HG03439 (cell line): ENCODE measurements at regions not wholly inside any gene's neighbourhood (a gene's known extent, or its start where the extent isn't known, plus 50 kb on each side); places are given as distances from the start of the nearest gene placed in this dataset.

ENCODE experiments used
- ATAC-seq: cut with Tn5 transposase; IDR thresholded peaks from one replicate; pipeline ENCODE4 v1.9.1; 2021; ENCODE audit warnings: mild to moderate bottlenecking, moderate library complexity; ENCODE audit not compliant: unreplicated experiment

DNA sequence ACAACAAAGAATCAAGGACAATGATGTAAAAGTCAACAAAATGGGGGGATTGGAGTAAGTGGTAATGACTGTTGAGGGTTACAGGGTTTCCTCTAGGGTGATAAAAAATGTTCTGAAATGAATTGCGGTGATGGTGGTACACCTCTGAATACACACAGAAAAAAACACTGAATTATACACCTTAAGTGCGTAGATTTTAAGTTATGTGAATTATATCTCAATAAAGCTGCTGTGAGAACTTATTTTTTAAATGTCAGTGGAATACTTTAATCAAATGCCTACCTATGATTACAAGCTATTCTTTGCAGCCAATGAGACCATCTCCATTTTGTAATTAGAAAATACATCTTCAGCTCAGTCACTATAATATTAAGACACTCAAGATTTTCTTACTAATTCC lies 53.5 kb downstream of the ZNF608 start:
- ATAC-seq, result no peak

DNA sequence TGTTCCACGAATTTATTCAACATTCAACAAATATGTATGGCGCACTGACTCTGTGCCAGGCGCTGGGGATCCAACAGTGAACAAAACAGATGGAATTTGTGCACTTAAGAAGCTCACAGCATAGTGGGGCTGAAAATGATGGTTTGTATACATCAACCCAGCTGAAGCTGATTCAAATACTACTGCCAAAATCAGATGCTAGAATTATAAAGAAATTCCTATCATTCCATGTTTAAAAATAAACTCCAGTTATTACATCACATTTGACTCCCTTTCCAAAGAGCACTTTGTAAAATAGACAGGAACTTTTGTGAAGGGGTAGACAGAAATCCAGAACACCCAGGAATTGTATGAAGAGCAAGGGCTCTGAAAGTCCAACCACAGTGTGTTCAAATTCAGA lies 54.1 kb downstream of the ZNF608 start:
- no peak for ATAC-seq

DNA sequence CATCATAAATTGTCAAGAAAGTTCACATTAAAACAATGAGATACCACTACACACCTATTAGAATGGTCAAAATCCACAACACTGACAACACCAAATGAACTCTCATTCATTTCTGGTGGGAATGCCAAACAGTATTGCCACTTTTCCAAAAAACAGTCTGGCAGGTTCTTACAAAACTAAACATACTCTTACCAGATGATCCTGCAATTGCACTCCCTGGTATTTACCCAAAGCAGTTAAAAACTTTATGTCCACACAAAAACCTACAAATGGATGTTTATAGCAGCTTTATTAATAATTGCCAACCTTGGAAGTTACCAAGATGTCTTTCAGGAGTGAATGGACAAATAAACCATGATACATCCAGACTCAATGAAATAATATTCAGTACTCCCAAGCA lies 56.8 kb downstream of the ZNF608 start:
- no peak for ATAC-seq

DNA sequence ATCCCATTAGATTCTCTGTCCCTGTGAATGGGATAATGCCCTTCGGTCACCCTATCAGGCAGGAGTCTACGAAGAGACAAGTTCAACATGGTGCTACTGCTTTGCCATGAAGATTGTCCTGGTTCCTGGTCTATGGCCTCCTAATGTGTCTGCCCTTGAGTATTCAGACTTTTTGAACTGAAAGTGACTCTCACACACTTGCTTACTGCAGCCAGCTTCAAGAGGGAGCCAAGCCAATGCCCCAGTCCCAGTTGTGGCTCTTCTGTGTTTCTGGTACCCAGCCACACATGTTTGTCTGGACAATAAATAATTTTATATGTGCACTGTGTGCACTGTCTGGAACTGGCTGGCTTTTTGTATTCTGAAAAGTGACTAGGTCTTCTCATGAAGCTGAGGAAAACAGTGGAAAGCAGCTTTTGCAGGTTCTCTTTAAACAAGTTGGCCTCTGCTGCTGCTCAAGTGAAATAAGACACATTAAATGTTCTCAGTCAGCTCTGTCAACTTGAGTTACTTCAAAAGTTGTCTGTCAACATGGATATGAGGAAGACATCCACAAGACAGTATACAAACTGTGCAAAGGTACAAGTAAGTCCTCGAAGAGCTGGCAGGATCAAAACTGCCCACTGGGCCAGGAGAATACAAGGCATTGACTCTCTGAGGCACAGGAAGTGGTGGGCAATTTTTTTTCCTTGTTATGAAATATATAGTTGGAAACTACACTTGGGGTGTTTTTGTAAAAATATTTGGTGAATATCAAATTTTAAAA lies 60.0 kb downstream of the ZNF608 start:
- ATAC-seq, result no peak

DNA sequence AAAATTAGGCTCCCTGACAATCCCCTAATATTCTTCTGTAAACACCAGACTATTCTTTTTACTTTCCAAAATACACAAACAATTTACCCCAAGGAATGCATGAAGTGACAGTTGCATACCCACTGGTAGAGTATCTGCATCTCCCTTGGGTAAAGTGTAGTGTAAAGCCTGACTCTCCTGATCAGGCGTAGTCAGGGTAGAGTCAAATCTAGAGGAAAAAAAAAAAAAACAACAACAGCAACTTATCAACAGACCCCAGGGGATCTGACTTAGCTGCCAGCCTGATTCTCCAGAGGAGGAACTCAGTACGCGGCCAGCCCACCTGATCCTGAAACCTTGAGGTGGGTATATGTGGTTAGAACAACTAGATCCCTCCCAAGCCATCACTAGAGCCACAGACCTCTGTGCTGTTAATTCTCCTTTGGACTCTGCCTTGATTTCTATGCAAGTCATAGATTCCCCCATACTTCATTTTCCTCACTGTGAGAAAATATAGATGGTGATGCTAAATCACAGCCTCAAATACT lies 61.0 kb downstream of the ZNF608 start:
- ATAC-seq, result no peak

DNA sequence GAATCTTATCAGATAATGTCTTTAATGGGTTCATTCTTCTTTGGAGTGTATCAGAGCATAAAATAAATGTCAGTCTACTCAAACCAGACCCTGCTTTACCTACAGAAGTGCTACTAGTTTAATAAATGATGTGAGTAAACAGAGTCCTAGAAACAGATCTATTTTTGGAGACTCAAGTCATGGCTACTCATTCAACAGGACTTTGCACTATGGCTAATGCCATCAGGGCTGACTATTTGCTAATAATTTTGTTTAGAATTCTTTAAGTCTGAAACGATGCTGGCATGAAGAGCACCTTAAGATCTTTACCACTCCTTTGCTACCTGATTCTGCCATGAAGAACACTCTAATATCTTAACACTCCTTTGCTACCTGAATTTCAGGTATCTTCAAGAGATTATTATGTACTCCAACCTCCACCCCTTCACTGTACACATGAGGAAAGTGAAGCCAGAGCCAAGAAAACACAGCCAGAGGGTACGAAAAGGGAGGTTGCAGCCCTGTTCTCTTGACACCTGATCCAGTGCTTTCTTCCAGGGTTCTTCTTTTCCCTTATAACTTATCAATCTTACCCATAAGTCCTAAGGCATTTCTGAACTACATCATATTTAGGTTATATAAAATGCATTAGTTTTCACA lies 62.4 kb downstream of the ZNF608 start:
- no peak for ATAC-seq

DNA sequence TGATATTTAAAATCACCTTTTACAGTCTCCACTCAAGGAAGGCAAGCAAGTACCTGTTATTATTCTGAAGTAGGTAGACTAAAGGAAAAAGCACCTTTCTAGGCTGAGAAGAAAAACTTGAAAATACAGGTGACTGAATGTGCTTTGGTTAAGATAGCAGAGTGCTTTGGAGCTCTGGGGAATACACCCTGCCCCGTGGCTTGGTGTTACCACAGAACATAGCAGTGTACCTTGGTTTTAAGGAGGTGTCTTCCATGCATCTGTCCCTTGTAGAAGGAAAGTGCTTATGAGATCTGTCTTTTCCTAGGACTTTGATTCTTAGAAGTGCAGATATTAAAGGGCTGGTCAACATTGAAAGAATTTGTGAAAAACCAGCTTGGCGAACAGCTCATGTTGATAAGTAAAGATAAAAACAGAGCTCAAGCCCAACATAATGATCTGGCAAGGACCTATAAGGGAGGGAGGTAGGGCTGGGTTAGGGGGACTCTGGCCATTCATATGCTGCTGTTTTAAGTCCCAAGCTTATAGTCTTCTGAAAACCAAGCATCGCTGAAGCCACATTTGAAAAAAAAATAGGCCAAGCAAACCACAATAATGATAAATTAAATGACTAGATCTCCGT lies 66.8 kb downstream of the ZNF608 start:
- no peak for ATAC-seq

DNA sequence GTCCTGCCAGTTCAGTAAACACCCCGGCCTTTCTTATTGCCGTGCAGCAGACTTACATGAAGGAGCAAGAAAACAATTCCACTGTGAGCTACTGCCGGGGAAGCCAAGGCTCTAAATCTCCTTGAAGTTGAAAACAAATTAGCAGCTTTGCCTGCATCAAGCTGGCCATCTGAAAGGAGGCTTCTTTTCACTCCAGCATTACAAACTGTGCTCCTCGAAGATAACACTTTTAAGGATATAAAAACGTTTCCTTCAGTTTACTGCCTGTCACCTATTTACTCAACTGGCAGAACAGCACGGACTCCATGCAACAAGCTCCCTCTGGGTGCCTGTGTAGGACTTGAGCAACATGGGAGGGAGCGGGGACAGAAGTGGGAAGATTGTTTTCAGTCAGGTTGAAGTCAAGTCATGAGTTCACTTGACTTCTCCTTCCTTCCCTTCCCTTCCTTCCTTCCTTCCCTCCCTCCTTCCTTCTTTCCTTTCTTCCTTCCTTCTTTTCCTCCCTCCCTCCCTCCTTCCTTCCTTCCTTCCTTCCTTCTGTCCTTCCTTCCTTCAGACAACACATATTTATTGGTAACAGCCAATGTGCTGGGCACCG lies 67.4 kb downstream of the ZNF608 start:
- ATAC-seq, result no peak

DNA sequence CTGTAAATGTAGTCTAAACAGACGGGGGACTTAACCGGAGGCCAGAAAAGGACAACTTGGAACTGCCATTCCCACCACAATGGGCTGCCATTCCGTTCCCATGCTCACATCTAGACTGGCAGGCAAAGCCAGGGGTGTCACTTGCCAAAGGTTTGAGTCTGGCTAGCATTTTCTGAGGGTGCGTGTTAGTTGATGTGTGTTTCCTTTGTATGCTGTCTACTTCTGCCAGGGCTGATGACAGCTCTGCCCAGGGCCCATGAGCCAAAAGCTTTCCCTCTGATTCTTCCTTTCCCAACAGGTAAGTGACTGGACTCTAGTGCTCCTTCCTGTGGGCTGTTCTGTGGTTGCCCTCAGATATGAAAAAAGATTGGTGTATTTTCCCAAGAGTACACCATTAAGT lies 68.0 kb downstream of the ZNF608 start:
- ATAC-seq, result no peak

DNA sequence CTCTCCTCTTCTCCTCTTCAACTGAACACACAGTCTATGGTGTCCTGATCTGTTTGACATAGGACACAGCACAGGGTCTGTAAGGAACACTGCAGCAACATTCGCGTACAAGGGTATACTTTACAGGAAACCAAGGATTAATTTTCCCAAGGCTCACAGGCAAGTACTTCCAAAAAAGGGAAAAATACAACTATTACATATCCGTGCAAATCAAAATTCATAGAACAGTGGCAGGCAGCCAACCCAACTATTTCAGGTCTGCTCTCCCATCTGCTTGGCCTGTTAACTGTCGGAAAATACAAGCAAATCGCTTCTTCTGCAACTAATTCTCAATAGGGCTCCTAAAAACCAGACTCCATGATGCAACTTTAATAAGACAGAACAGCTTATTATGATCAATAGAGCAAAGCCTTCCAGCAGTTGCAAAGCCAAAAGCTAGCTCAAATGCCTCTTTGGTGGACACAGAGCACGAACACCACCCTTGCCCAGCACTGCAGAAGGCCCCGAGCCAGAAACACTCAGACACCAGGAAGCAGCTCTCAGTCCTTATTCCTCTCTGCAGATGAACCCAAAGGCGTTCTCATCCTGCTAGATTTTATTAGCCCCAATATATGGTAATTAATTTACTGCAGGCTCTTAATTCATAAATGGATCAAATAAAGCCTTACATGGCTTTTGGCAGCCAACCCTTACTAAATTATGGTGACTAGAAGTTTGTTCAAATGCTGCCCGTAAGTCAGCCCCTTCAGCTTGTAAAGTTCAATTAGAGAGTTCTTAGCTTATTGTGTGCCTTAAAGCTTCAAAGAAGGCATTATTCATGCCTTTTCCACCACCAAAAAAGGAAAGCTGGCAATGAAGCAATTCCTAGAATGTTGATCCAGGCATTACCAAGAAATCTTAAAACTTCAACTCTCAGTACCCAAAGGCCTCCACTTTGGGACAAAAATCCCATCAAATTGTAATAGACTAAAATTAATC lies 68.8 kb downstream of the ZNF608 start:
- no peak for ATAC-seq

DNA sequence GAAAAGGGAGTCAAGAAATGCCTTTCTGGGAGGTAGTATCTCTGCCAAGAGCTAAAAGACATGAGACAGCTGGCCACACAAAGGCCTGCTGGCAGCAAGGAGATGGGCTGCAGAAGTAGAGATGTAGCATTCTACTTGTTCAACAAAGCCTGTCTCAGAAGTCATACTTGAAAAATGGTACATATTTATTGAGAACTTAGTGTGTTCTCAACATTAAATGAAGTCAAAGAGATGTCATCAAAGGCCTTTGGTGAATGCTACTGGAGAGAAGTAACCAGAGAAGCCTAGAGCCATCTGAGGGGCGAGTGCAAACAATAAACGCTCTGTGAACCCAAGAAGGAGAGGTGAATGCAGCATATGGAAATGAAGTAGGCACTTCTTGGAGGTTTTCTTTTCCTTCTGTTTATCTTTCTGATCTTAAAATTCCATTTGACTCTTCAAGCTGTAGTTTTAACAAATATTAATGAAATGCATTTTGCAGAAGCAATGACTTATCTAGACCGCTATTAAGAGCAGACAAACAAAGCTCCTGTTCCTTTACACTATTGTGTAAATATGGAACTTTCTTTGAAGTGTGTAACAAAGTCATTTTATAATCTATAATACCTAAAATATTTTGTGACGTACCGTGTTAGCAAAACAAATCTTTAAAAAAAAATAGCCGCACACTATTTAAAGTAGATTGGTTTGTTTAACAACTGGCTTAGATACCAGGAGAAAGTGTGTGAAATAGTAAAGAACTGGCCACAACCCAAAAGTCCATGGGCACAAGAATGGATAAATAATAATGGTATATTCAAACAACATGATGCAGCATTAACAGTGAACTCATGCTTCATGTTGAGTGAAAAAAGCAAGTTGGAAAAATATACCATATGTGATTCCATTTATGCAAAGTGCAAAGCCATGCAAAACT lies 70.2 kb downstream of the ZNF608 start:
- ATAC-seq, result no peak

DNA sequence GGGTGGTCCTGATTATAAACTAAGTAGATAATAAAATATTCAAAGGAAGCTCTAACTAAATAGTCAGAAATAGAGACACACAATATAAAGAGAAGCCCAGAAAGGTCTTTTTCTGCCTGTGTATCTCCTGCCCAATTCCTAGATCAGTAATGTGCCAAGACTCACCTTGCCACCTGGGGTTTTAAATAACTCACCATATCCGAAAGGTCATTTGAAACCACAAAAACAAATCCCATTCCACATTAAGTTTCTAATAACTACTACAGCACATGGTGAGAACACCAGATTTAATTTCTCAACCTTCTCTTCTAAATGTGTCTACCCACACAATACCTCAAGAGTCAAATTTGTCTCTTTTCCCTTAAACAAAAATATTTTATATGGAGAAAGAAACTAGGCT lies 75.2 kb downstream of the ZNF608 start:
- no peak for ATAC-seq

DNA sequence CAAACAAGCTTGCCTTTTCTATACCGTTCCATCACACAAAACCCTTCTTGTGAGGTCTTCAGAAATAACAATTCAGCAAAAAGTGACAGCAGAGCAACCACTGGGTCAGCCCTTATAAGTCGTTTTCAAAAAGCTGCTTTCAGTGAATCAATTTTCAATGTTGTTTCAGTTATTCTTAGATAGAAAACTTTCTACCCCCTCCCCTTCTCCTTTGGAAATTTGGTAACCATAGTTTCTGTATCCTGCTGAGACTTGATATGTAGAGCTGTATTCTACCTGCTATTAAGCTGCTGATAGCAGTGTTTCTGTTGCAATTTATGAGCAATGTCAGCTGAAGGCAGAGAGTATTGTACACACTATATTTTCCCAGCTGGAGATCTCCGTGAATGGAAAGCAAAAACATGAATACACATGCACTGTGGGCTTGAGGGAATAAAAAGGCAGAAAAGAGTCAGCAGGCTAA lies 75.7 kb downstream of the ZNF608 start:
- no peak for ATAC-seq

DNA sequence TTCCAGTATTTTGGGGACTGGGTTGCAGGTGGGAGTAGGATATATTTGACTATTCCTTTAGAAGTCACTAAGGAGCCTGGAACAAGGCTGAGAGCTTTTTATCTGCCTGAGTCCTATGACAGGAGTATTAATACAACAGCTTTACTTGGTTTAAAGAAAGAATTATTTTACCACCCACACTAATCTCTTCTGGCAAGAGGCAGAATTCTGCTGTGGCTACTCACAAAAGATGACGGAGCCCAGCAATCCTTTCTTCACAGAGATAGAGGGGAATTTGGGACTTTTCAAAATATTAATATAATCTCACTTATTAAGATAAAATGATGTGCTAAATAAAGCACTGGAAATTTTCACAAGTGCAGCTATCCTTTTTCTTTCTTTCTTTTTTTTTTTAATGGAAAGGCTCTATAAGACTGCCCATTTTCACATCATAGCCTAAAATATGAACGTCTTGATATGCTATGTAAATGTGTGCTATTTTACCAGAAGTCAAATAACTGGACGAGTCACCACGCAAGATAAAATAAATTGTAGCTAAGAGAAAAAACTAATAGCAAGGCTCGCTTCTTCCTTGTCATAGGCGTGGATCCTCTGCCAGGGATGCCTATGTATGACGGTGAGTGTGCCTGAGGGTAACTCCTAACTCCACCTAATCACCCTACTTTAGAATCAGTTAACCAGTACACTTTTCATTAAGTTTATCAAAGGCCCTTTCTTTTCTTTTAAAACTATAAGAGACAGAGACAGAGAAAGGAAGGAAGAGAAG lies 76.3 kb downstream of the ZNF608 start:
- no peak for ATAC-seq

DNA sequence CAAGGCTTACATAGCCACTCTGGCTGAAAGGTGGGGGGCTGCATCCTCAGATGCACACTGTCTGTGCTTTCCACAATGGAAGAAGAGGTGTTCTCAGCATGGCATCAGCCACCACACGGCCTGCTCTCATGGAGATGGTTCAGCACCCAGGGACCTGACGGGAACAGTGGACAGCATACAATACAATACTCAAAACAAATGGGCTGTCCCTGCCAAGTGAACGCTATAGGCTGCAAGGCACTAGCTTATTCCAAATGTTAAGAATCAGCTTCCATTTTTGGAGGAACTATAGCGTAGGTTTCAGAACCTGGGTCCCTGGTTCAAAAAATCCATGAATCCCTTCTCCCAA lies 77.2 kb downstream of the ZNF608 start:
- no peak for ATAC-seq

DNA sequence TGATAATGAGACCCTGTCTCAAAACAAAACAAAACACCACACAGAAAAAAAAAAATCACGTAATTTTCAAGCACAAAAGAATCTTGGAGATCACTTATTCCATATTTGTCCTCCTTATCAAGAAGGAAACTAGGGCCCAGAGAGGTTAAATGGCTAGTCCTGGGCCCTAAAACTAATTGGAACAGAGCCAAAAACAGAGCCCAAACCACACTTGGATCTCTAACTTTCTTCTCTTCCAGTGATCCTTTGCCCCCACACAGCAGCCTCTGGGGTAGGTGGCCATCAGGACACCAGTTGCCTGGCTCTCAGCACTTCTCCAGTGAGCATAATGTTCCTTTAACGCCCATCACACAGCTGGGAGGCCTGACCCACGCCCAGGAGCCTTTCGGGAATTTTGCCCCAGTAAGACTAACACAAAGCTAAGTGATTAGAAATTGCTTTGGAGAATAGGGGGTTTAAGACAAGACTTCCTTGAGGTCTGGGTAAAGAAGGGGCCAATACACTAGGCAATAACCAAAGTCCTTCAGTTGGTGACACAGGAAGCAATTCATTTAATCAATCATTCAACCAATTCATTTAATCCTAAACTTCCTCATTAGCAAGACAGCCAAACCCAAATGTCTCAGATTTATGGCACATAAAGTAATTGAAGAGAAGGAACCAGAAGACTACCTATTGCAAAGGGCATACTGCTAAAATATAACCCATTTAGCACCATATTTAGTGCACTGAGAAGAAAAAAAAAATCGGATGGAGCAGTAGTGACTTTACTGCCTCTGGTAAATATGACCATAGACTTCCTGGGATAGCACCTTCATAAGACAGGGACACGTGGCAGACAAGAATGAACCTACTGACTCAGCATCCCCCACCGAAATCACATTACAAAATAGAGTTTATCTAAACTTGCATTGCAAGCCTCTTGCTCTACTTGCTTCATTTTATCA lies 77.8 kb downstream of the ZNF608 start:
- no peak for ATAC-seq

DNA sequence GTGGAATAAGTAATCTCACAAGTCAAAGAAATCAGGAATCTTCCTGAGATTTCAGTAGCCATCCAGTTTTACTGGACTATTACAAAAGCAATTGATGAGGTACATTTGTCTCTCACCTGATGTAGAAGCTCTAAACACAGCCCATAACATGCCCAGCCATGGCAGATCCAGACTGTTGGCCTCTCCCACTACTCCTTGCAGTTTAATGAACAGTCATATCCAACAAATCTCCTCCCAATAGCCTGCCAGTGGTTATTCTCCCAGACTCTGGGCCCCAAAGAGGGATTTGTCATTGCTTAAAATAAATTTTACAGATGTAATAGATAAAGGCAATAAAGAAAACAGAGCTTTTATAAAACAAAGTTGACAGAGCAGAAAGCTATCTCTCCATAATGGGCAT lies 80.8 kb downstream of the ZNF608 start:
- ATAC-seq, result no peak

DNA sequence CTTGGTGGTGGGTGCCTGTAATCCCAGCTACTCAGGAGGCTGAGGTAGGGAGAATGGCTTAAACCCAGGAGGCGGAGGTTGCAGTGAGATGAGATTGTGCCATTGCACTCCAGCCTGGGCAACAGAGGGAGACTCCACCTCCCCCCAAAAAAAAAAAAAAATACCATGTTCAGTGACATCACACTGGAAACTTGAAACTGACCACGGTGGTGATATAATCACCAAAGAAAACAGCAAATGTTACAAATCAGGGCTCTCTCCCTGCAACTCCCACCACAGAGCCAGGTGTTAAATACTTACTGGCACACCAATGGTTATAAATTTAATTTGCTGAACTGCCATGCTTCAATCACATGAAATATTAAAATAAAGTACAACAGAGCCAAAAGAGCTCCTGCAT lies 81.4 kb downstream of the ZNF608 start:
- no peak for ATAC-seq
